ENCODE measurements at regions not wholly inside any gene's neighbourhood (a gene's known extent, or its start where the extent isn't known, plus 50 kb on each side); places are given as distances from the start of the nearest gene placed in this dataset.
A peak's percentile ranks its signal among the peaks of the same experiment; 100 is the strongest.
"Not testable (repeated sequence)": the region's sequence is repeated elsewhere in the genome, so short reads cannot be mapped to it uniquely, and the experiment has no call there.

GRCh38 chr3:130569461-130570365 is 52.7 kb downstream of the COL6A6 start:
- DNase-seq (ENCODE audit: low read depth in 3 of 3, low spot score in 2 of 3), result no peak

GRCh38 chr3:130572769-130573168 is 55.8 kb downstream of the COL6A6 start:
- DNase-seq (ENCODE audit: low read depth in 3 of 3, low spot score in 2 of 3), result no peak

- peak in 1 of 3 donors; percentile 1 for DNase-seq (ENCODE audit: low read depth in 3 of 3, low spot score in 2 of 3)
Measured at GRCh38 chr3:130576375-130577266, 59.6 kb downstream of the COL6A6 start.

GRCh38 chr3:130582457-130583153 is 65.6 kb downstream of the COL6A6 start:
- no peak for DNase-seq (ENCODE audit: low read depth in 3 of 3, low spot score in 2 of 3)

- DNase-seq (ENCODE audit: low read depth in 3 of 3, low spot score in 2 of 3), result not testable (repeated sequence)
Measured at GRCh38 chr3:130594749-130595148, 77.8 kb downstream of the COL6A6 start.

GRCh38 chr3:130596484-130596883 is 79.5 kb downstream of the COL6A6 start:
- no peak for DNase-seq (ENCODE audit: low read depth in 3 of 3, low spot score in 2 of 3)

GRCh38 chr3:130601442-130601971 is 84.5 kb downstream of the COL6A6 start:
- DNase-seq (ENCODE audit: low read depth in 3 of 3, low spot score in 2 of 3), result peak in 1 of 3 donors; percentile 16

- no peak for DNase-seq (ENCODE audit: low read depth in 3 of 3, low spot score in 2 of 3)
Measured at GRCh38 chr3:130604806-130605205, 87.8 kb downstream of the COL6A6 start.

- DNase-seq (ENCODE audit: low read depth in 3 of 3, low spot score in 2 of 3), result no peak
Measured at GRCh38 chr3:130606336-130606735, 89.4 kb downstream of the COL6A6 start.

GRCh38 chr3:130607553-130608154 is 90.7 kb downstream of the COL6A6 start:
- no peak for DNase-seq (ENCODE audit: low read depth in 3 of 3, low spot score in 2 of 3)

- DNase-seq (ENCODE audit: low read depth in 3 of 3, low spot score in 2 of 3), result no peak
Measured at GRCh38 chr3:130609166-130609979, 92.4 kb downstream of the COL6A6 start.

- no peak for DNase-seq (ENCODE audit: low read depth in 3 of 3, low spot score in 2 of 3)
Measured at GRCh38 chr3:130619196-130619595, 102.2 kb downstream of the COL6A6 start.

- no peak for DNase-seq (ENCODE audit: low read depth in 3 of 3, low spot score in 2 of 3)
Measured at GRCh38 chr3:130621824-130622223, 104.8 kb downstream of the COL6A6 start.

- no peak for DNase-seq (ENCODE audit: low read depth in 3 of 3, low spot score in 2 of 3)
Measured at GRCh38 chr3:130626049-130626448, 109.1 kb downstream of the COL6A6 start.

GRCh38 chr3:130627143-130627855 is 110.3 kb downstream of the COL6A6 start:
- no peak for DNase-seq (ENCODE audit: low read depth in 3 of 3, low spot score in 2 of 3)

- no peak for DNase-seq (ENCODE audit: low read depth in 3 of 3, low spot score in 2 of 3)
Measured at GRCh38 chr3:130627882-130628281, 110.9 kb downstream of the COL6A6 start.

Data from right renal cortex interstitium (tissue), 3 donors.